HG03139 (cell line): ENCODE measurements at regions not wholly inside any gene's neighbourhood (a gene's known extent, or its start where the extent isn't known, plus 50 kb on each side); places are given as distances from the start of the nearest gene placed in this dataset.

ENCODE experiments used
- ATAC-seq: cut with Tn5 transposase; IDR thresholded peaks from one replicate; pipeline ENCODE4 v1.9.1; 2021; ENCODE audit not compliant: unreplicated experiment

DNA sequence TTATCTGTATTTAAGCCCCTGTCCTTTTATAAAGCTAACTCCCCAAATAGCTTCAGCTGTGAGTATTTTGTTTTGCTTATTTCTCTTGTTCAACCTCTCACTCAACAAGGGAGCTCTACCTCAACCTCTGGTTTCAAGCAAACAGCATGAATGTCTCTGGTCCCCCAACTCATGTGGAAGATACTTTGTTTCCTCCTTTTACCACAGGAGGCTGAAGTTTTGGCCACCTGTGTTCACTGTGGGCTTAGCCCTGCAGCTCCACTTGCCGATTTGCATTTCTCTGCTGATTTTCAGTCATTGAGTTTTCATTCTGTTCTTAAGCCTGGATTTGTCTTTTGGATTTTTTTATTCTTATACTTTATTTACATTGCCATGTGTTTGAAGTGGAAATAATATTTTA, 613.1 kb downstream of the USP25 start:
- no peak for ATAC-seq

DNA sequence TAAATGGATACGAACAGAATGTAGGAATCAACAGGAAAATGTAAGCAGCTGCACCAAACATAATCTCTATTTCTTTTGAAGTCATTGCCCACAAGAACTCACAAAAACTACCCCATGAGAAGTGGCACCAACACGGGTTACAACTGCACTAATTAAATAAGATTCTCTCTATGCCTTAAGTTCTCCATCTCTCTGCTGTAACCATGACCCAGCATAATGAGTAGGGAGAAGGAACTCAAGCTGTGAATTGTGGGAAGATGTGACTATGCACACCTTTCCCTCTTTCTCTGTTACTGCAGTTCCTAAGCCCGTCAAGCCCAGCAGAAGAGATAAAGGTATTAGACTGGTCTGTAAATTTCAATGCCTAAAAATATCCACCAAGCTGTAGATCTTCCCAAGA, 614.0 kb downstream of the USP25 start:
- ATAC-seq = no peak

DNA sequence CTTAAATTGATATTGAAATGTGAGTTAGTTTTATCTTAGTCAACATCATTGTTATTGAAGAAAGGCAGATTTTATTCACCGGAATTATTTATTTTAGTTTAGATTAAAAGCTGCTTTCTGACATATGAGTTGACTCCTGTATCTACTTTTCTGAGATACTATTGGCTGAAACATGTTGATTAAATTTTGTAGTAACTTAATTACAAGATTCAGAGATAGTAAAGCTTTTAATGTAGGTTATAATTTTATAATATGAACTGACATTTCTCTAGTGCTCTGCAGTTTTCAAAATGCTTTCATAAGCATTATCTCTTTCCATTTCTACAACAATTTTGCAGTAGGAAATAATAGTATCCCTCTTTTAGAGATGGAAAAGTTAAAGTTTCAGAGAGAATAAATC, 616.0 kb downstream of the USP25 start:
- no peak for ATAC-seq

DNA sequence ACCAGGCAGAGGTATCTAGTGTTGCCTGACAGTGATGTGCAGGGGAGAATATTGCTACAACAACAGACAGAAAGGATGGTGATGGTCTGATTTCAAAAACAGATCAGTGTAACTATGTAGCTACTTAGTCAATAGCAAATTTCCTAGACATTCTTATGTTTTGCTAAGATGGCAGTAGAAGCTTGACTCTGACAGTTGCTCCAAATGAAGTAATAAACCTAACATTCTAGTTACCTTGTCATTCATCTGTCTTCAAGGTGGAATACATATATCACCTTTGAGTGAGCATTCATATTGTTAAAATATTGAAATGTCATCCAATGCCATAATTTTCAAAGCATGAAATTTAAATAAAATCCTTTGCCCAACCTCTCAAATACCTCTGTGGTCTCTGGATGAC, 617.4 kb downstream of the USP25 start:
- no peak for ATAC-seq

DNA sequence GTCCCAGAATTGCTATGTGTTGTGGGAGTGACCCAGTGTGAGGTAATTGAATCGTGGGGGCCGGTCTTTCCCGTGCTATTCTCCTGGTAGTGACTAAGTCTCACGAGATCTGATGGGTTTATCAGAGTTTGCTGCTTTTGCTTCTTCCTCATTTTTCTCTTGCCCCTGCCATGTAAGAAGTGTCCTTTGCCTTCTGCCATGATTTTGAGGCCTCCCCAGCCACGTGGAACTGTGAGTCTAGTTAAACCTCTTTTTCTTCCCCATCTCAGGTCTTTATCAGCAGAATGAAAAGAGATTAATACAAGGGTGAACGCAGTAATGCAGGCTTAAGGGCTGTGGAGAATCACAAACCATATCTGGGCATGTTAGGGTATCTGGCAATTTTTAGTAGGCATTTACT, 624.0 kb downstream of the USP25 start:
- no peak for ATAC-seq

DNA sequence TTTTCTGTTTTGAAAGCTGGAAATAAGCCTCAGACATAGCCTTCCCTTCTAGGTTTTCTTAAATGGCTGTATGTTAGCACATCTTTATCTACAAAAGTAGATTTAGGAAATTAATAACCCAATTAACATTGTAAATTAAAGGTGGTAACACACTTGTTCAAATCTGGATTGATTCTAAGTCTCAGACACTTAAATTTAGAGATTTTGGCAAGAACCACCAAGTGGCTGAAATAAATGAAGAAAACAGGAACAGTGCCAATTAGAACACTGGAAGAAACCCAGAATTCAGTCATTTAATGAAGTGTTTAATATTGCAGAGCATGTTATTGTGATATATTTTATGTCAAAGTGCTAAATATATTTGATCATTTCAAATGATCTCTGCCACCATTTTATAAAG, 628.2 kb downstream of the USP25 start:
- ATAC-seq = no peak

DNA sequence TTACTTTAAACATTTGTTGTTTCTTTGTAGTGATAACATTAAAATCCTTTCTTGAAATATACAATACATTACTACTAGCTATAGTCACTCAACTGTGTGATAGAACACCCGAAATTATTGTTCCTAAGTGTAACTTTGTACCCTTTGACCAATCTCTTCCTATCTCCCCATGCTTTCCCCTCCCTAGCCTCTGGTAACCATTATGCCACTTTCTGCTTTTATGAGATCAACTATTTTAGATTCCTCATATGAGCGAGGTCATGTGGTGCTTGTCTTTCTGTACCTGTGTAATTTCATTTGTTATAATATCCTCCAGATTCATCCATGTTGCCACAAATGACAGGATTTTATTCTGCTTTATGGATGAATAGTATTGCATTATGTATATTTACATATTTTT, 629.0 kb downstream of the USP25 start:
- ATAC-seq = no peak

DNA sequence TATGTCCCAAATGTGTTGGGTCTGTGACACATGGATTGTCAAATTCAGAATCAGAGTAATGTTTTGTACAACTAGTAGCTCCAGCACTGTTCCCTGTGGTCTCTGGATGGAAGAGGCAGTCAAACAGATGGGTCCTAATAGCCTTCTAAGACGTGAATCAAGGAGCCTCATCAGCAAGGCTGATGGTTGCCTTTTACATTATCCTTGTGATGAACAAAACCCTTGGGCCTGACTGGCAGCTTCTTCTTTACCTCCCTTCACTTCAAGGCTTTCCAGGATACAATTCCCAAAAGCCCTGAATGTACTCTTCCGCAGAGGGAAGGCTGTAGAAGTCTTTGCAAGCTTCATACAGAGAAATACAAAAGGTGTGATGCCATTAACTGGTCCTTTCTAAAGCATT, 633.3 kb downstream of the USP25 start:
- ATAC-seq = no peak

DNA sequence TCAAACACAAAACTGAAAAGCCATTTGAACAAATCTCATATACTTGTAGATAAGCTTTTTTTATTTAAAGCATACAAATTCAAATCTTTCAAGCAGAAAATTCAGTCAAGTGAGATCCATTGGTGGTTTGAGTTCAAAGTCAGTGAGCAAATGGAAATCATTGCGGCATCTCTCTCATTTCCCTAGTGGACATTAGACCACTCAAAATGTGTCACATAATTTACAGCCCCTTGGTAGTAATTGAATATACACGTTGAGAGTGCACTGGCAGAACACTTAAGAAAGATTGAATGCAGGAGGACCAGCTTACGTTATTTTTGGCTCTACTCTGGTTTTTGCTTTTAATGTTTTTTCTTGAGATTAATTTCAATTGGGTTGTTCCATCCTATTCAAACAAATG, 633.7 kb downstream of the USP25 start:
- ATAC-seq = no peak

DNA sequence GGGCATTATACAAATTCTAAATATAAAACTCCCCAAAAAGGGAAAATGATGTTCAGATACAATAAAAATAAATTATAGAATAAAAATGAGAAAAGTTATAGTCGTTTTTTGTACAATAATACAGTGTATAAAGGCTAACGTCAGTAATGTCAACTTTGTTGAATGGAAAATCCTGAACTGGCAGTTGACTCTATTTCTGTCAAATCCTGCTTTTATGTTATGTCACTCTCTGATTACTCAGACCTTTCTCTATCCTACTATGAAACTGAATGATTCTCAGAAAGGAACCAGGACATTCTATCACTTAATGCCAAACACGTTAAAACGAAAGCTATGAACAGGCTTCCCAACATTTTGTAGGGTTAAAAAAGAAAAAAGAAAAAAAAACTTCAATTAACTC, 636.4 kb downstream of the USP25 start:
- ATAC-seq = no peak

DNA sequence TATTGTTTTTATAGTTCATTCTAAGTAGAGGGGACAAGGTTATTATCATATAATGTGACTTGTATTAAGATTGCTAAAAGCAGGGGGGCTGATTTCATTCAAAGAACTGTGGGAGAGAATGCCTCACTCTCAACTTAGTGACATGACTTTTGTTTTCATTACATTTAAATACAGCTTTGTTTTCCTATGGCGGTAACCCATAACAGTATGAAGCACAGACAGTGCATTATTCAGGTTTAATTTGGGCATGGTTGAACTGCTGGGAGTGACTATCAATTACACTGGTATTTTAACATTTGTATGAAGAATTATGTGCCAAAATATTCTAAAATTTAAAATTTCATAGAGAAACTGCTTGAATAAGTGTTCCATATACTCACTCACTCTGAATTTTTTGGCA, 637.3 kb downstream of the USP25 start:
- no peak for ATAC-seq

DNA sequence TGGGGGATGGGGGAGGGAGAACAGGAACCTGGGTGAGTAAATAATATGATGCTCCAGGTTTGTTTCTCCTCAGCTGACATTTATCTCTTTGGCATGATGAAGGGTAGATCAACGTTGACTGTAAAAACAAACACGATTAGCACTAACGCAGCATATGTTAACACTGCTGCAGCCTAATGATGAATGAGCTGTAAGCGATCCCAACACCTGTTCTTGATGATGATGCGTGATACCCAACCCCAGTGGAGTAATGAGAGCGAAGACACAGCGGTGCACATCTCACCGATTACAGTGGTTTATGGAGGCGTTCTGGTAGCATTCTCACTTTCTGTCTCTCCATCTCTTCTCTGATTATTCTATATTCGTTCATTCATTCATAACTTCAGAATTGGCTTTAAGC, 640.4 kb downstream of the USP25 start:
- no peak for ATAC-seq

DNA sequence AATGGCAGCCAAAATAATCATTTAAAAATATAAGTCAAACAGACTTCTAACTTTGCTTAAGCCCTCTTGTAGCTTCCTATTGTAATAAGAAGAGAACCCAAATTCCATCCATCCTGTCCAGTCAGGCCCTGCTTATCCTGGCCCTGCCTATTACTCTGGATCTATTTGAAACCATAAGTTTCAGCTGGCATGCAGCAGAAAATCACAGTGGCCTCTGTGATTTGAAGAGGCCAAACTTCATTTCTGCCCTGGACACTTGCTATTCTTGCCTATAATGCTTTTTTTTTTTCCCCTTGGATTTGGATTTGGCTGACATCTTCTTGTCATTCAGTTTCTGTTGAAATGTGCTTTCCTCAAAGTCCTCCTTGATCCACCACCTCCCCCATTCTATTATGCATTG, 642.8 kb downstream of the USP25 start:
- no peak for ATAC-seq

DNA sequence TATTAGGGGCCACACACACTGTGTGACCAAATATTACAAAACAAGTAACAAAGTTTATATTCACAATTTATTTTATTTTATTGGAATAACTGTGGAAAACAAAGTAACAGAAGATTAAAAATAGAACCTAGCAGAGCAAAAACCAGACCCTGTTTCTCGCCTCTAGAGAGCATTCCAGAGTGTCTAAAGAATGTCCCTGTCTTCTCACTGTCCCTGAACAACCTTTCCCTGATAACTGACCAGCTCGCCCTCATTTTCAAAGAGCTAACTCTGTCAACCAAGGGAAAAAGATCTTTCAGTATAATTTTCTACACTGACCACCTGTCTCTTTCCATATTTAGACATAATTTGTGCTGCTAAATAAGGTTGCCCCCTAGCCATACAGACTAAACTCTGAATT, 646.9 kb downstream of the USP25 start:
- no peak for ATAC-seq

DNA sequence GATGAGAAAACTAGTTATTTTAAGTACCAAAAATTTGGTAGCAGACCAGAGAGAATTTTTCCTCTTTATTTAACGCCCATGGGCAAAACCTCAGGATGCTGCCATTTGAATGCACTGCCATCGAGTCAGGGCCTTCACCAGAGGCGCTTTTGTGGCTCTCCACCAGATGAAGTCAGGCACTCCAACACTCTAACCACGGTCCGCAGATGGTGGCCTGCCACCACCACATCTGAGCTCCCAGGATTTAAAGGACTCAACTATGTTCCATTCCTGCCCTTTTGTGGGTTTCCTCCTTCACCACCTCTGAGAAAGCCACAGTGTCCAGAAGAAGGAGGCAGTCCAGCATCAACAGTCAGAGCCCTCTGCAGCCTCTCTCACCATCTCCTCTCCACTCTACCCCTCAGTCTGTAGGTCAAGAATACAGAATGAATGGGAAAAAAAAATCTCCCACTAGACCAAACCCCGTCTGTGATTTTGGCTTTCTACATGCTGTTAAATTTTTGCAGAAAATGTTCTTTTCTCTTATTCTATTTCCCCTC, 647.4 kb downstream of the USP25 start:
- ATAC-seq = no peak

DNA sequence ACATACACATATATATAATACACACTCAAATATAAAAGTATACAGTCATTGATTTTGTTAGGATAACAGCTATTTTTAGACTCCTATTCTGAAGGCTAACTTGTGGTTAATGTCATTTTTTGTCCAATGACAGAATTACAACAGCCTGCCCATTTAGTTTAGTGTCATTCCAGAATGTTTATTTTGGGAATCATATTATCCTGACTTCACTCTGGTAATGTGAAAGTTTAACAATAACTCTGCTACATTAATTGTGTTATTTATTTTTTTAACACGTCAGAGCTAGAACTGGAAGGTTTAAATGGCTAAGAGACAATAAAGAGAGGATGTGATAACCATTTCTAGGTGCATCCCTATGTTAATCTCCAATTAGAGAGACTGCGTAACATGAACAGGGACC, 648.1 kb downstream of the USP25 start:
- ATAC-seq = no peak

DNA sequence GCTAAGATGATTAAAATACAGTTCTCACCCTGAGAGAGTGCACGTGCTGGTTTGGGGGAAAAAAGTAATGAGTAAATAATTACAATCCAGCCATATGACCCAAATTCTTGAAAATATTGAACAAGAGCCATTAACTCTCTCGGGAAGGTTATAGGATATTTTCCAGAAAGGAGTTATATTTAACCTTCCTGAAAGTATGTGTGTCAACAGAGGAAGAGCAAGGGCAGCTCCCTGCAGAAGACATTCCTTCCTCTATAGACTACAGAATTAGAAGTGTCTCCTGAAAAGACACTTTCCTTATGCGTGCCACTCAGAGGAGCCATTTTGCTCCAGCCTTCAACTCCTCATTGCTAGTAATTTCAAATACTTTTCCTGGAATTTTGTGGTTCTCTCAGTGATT, 648.7 kb downstream of the USP25 start:
- ATAC-seq = no peak

DNA sequence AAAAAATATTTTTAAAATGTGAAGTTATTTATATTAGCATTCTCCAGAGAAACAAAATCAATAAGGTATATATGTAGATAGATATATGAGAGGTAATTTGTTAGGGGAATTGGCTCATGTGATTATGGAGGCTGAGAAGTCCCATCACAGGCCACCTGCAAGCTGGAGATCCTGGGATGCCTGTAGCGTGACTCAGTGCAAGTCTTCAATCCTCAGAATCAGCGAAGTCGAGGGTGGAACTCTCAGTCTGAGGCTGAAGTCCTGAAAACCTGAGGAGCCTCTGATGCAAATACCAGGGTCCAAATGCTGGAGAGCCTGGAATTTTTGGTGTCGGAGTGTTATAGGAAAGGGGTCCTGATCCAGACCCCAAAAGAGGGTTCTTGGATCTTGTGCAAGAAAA, 658.5 kb downstream of the USP25 start:
- ATAC-seq = no peak

DNA sequence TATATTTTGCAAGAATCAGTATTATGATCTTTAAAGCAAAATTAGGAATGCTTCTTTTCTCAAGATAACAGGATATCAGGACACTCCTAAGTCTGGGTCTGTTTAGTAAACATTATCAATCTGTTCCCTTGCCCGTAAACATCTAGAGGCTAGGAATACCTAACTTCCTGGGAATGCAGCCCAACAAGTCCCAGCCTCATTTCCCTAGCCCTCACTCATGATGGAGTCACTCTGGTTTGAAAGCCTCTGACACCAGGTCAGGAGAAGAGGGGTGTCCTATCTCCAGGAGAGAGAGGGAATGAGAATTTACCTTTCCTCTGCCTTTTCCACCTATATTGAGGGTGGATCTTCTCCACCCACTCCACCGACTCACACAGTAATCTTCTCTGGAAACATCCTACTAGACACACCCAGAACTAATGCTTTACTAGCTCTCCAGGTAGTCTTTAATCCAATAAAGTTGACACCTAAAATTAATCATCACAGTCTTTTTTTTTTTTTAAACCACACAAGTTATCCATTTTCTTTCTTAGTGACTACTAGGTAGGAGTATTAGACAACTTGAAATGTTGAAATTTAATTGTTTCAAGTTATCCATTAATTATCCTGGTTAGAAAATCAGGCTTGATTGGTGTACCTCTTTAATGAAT, 659.3 kb downstream of the USP25 start:
- ATAC-seq = no peak

DNA sequence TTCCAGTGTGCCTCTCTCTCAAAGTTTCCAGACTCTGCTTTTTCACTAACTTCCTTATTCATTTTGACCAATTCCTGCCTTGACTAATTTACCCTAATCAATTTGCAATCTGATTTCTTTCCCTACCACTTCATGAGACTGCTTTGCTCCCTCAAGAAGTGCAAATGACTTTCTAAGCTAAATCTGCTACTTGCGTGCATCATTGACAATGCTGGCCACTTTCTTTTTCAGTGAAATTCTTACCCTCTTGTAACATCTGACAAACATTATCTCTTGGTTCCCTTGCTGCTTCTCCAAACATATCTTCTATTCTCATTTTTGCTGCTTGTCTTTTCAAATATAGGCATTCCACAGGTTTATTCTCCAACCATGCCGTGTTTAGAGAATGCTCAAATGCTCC, 659.9 kb downstream of the USP25 start:
- no peak for ATAC-seq

DNA sequence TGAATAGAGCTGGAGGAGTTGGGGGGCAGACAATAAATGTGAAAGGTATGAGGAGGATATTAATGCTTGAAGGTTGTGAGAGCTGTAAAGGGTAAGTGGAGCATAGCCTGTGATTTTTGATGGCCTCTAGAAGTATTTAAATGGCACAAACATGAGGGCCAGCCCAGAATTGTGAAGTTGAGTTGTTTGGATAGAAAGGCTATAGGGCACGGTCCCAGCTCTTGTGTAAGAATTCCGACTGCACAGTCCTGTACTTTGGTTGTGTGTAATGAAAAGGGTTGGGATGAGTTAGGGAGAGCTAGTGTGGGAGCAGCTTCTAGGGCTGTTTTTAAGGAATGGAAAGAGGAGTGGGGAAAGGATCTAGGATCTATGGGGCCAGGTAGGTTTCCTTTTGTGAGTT, 665.5 kb downstream of the USP25 start:
- no peak for ATAC-seq

DNA sequence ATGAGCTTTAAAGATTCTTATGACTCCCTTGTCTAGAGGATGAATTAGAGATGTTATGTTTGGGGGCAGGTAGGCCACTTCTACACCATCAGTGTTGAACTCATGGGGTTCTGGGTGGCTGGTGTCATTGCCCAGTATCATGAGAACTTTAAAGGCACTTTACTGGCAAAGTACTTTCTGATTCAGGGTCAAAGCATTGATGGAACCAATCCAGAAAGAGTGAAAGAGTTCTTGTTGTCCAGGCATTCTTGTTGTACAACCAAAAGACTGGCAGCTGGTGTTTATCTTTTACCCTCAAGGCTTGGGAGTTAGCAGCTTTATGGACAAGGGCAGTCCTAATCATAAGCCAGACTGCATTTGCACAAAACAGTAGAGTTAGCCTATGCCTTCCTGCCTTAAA, 673.0 kb downstream of the USP25 start:
- ATAC-seq = no peak

DNA sequence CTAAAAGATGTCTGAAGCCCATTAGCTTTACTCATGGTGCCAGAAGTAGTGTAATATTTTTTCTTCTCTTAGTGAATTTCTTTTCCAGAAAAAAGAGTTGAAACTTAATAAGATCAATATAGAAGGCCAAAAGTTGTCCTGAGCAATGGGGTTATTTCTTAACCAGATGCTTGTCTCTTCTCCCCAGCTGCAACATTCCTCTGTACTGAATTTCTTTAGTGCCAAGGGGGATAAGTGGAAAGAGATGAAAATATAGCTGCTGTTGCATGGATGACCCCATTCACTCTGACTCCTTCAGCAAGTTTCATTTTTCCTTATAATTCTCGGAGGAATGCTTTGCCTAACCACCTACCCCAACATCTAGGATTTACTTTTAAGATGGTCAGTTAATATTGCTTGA, 675.0 kb downstream of the USP25 start:
- no peak for ATAC-seq
